ENCODE measurements at regions not wholly inside any gene's neighbourhood (a gene's known extent, or its start where the extent isn't known, plus 50 kb on each side); places are given as distances from the start of the nearest gene placed in this dataset.

GRCh38 chr5:20158006-20158405 lies 170.0 kb upstream of the CDH18 start:
- H3K9me3 ChIP-seq: no peaks in the 10 kb centered on the region
- DNase-seq: no peak
- no peaks in the 10 kb centered on the region for H3K36me3 ChIP-seq (replicated peaks in 1 of 2; ENCODE audit: insufficient read depth in 1 of 2, low read depth in 2 of 2)
- WGBS, 2 donors: 42 to 51% methylated on average over 1 of the region's 1 CpG
- intact Hi-C loops (cut with DNase I): no loop called here
- no peak for ATAC-seq
- no peak overlapping the region for H3K4me3 ChIP-seq
- no peaks in the 10 kb centered on the region for H3K27me3 ChIP-seq
- TF ChIP-seq CTCF (IDR thresholded peaks at IDR 0.05) (no peak), POLR2A (IDR thresholded peaks at IDR 0.05) (no peak)
- H3K4me1 ChIP-seq: peaks cover 16% of the 10 kb centered on the region
- no peak overlapping the region for H3K27ac ChIP-seq

- Histone ChIP-seq H3K27ac (no peak overlapping the region), H3K36me3 (replicated peaks in 1 of 2; ENCODE audit: insufficient read depth in 1 of 2, low read depth in 2 of 2) (no peaks in the 10 kb centered on the region), H3K9me3 (no peaks in the 10 kb centered on the region), H3K4me1 (peaks cover 16% of the 10 kb centered on the region), H3K27me3 (no peaks in the 10 kb centered on the region), H3K4me3 (no peak overlapping the region)
- 66 to 79% methylated on average over 2 of the region's 2 CpGs for WGBS, 2 donors
- no peak for ATAC-seq
- no peak for TF ChIP-seq POLR2A (IDR thresholded peaks at IDR 0.05)
- TF ChIP-seq CTCF (IDR thresholded peaks at IDR 0.05): no peak
- no peak for DNase-seq
- intact Hi-C loops (cut with DNase I): no loop called here
These were observed 169.1 kb upstream of the CDH18 start for GRCh38 chr5:20157089-20157488.

- intact Hi-C loops (cut with DNase I): no loop called here
- DNase-seq: no peak
- Histone ChIP-seq H3K4me3 (no peak overlapping the region), H3K4me1 (no peaks in the 10 kb centered on the region), H3K27me3 (no peaks in the 10 kb centered on the region), H3K9me3 (no peaks in the 10 kb centered on the region), H3K36me3 (replicated peaks in 1 of 2; ENCODE audit: insufficient read depth in 1 of 2, low read depth in 2 of 2) (no peaks in the 10 kb centered on the region), H3K27ac (no peak overlapping the region)
- no peak for TF ChIP-seq CTCF (IDR thresholded peaks at IDR 0.05)
- no peak for TF ChIP-seq POLR2A (IDR thresholded peaks at IDR 0.05)
- WGBS, 2 donors: 42 to 47% methylated on average over 1 of the region's 1 CpG
- ATAC-seq: no peak
These were observed 157.2 kb upstream of the CDH18 start for GRCh38 chr5:20145240-20145639.

GRCh38 chr5:20129501-20129900 lies 141.5 kb upstream of the CDH18 start:
- 40 to 45% methylated on average over 3 of the region's 3 CpGs for WGBS, 2 donors

More at GRCh38 chr5:20129501-20129900, 141.5 kb upstream of the CDH18 start:
- Histone ChIP-seq H3K36me3 (replicated peaks in 1 of 2; ENCODE audit: insufficient read depth in 1 of 2, low read depth in 2 of 2) (no peaks in the 10 kb centered on the region), H3K4me3 (no peak overlapping the region), H3K9me3 (no peaks in the 10 kb centered on the region), H3K4me1 (no peaks in the 10 kb centered on the region), H3K27ac (no peak overlapping the region), H3K27me3 (no peaks in the 10 kb centered on the region)
- ATAC-seq (no peak), DNase-seq (no peak)
- TF ChIP-seq CTCF (IDR thresholded peaks at IDR 0.05): no peak
- no peak for TF ChIP-seq POLR2A (IDR thresholded peaks at IDR 0.05)
- intact Hi-C loops (cut with DNase I): no loop called here
